SK-N-MC (cell line): ENCODE measurements at regions not wholly inside any gene's neighbourhood (a gene's known extent, or its start where the extent isn't known, plus 50 kb on each side); places are given as distances from the start of the nearest gene placed in this dataset.

Experiments used
- DNase-seq: peaks from one replicate; pipeline ENCODE4 v3.0.0-alpha.2; 2011; ENCODE audit warnings: low read depth, low spot score
- H3K27ac ChIP-seq: fragments of 200-600 bp; sonication (generic); 2 replicates; pipeline ENCODE4 v1.5.1; 2016; ENCODE audit warnings: mixed run types
- H3K36me3 ChIP-seq: fragments of 200-600 bp; sonication (generic); 2 replicates; pipeline ENCODE4 v1.6.1; 2017; ENCODE audit warnings: antibody characterized with exemption, low read length, mixed read lengths; ENCODE audit not compliant: insufficient read depth
- H3K4me3 ChIP-seq: fragments of 200-600 bp; sonication (generic); 2 replicates; pipeline ENCODE4 v1.5.1; 2016
- H3K9ac ChIP-seq: fragments of 200-600 bp; sonication (generic); 2 replicates; pipeline ENCODE4 v1.8.0; 2017; ENCODE audit warnings: mixed run types, mixed read lengths; ENCODE audit not compliant: insufficient read length
- H3K9me3 ChIP-seq: fragments of 200-600 bp; sonication (generic); 2 replicates; pipeline ENCODE4 v1.6.1; 2017; ENCODE audit warnings: low read depth, mild to moderate bottlenecking, antibody characterized with exemption, low read length, moderate library complexity, mixed read lengths
- EZH2 ChIP-seq: fragments of 200-600 bp; sonication (generic); IDR thresholded peaks from one replicate; pipeline ENCODE4 v1.6.1; 2017; ENCODE audit warnings: antibody characterized with exemption
- FOXP2 ChIP-seq: optimal IDR thresholded peaks from 2 replicates; pipeline ENCODE3; 2011; ENCODE audit warnings: mild to moderate bottlenecking, moderate library complexity; ENCODE audit not compliant: insufficient read depth; ENCODE audit errors: extremely low read length, control extremely low read depth
- POLR2AphosphoS5 ChIP-seq: IDR thresholded peaks from 2 replicates; pipeline ENCODE4 v1.6.1; 2012; ENCODE audit warnings: mild to moderate bottlenecking, low read depth, low read length, borderline replicate concordance

GRCh38 chr11:23138761-23139160, 278.5 kb upstream of the CCDC179 start:
- no peak for TF ChIP-seq EZH2
- TF ChIP-seq FOXP2 = no peak
- no peak for TF ChIP-seq POLR2AphosphoS5
- no peak for DNase-seq
- Histone ChIP-seq H3K9me3 (no peaks in the 10 kb centered on the region), H3K9ac (no peak overlapping the region), H3K4me3 (no peak overlapping the region), H3K36me3 (no peaks in the 10 kb centered on the region), H3K27ac (no peak overlapping the region)

GRCh38 chr11:23143022-23143421, 282.7 kb upstream of the CCDC179 start:
- no peak overlapping the region for H3K9ac ChIP-seq
- no peak overlapping the region for H3K4me3 ChIP-seq
- H3K27ac ChIP-seq = no peak overlapping the region
- TF ChIP-seq EZH2 (no peak), FOXP2 (no peak), POLR2AphosphoS5 (no peak)
- no peaks in the 10 kb centered on the region for H3K36me3 ChIP-seq
- DNase-seq = no peak
- no peaks in the 10 kb centered on the region for H3K9me3 ChIP-seq

- Histone ChIP-seq H3K36me3 (no peaks in the 10 kb centered on the region), H3K9ac (no peak overlapping the region), H3K27ac (no peak overlapping the region), H3K9me3 (no peaks in the 10 kb centered on the region), H3K4me3 (no peak overlapping the region)
- no peak for DNase-seq
- TF ChIP-seq POLR2AphosphoS5 (no peak), EZH2 (no peak), FOXP2 (no peak)
Observed at GRCh38 chr11:23151819-23152218, 291.5 kb upstream of the CCDC179 start.

- no peak for TF ChIP-seq POLR2AphosphoS5
- TF ChIP-seq EZH2 = no peak
- no peak for TF ChIP-seq FOXP2
- DNase-seq = no peak
- H3K9ac ChIP-seq = no peak overlapping the region
- no peaks in the 10 kb centered on the region for H3K9me3 ChIP-seq
- H3K4me3 ChIP-seq = no peak overlapping the region
- H3K27ac ChIP-seq = no peak overlapping the region
- H3K36me3 ChIP-seq = no peaks in the 10 kb centered on the region
Observed at GRCh38 chr11:23155503-23155902, 295.2 kb upstream of the CCDC179 start.

DNA sequence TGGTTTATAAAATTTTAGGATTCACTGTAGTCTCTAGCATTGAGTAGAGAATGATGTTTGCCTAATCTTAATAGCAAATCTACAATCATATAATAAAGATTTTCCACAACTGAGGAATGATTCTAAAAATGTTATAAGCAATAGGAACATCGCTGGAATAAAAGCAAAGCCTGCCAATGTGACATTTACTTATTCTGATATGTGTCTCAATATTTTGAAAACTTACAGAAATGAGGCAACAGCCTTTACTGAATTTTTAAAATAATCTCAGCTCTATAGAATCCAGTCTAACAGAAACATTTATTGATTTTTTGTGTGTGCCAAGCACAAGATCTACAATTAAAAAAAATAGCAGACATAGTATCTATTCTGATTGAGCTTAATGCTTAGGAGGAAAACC, 303.7 kb upstream of the CCDC179 start:
- no peaks in the 10 kb centered on the region for H3K9me3 ChIP-seq
- H3K27ac ChIP-seq = no peak overlapping the region
- TF ChIP-seq POLR2AphosphoS5 (no peak), EZH2 (no peak), FOXP2 (no peak)
- DNase-seq = no peak
- H3K9ac ChIP-seq = no peak overlapping the region
- no peak overlapping the region for H3K4me3 ChIP-seq
- H3K36me3 ChIP-seq = no peaks in the 10 kb centered on the region

GRCh38 chr11:23166376-23166775, 306.1 kb upstream of the CCDC179 start:
- H3K27ac ChIP-seq = no peak overlapping the region
- DNase-seq = no peak
- no peaks in the 10 kb centered on the region for H3K36me3 ChIP-seq
- H3K9ac ChIP-seq = no peak overlapping the region
- TF ChIP-seq POLR2AphosphoS5 = no peak
- no peak for TF ChIP-seq FOXP2
- TF ChIP-seq EZH2 = no peak
- no peaks in the 10 kb centered on the region for H3K9me3 ChIP-seq
- H3K4me3 ChIP-seq = no peak overlapping the region

DNA sequence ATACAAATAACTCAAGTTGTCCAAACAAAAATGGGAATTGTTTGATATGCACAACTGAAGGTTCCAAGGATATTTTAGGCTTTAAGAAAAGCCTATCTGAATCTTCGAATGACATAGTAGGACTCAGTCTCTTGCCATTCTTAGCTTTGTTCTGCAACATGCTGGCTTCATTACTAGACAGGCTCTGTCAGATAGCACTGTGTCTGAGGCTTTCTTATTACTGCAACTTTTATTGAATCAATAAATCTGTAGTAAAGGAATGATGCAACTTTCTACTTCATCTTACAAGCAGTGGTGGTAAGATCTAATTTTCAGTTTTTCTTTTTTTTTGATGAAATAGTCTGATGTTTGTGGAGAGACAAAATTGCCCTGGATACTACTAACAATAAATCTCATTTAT, 319.3 kb upstream of the CCDC179 start:
- H3K4me3 ChIP-seq = no peak overlapping the region
- H3K27ac ChIP-seq = no peak overlapping the region
- H3K36me3 ChIP-seq = no peaks in the 10 kb centered on the region
- TF ChIP-seq FOXP2 (no peak), POLR2AphosphoS5 (no peak), EZH2 (no peak)
- H3K9ac ChIP-seq = no peak overlapping the region
- DNase-seq = no peak
- no peaks in the 10 kb centered on the region for H3K9me3 ChIP-seq

DNA sequence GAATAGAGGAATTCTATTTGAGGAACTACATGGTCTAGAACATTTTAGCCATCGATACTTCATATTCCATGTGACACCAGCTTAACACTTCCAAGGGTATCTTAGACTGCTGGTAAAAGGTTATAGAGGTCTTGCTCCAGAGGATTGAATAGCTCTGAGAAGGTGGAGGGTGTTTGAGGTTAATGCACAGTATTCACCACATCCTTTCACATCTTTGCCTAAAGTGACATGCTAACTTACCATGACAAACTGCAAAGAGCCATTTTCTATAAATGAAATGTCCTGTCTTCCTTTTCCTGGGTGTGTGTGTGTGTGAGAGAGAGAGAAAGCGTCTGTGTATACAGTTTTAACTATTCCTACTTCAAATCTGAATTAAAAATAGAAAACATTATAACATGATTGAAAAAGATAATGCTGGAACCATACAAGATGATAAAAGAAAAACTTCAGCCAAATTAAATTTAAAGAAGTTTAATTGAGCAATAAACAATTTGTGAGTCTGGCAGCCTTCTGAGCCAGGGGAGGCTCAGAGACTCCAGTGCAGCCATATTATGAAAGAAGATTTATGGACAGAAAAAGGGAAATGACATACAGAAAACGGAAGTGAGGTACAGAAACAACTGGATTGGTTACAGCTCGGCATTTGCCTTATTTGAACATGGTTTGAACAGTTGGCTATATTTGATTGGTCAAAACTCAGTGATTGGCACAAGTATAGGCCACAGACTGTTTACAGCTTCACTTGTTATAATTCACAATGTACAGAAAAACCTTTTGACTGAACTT, 320.9 kb upstream of the CCDC179 start:
- TF ChIP-seq EZH2 = no peak
- no peak for TF ChIP-seq POLR2AphosphoS5
- no peak for TF ChIP-seq FOXP2
- H3K9ac ChIP-seq = no peak overlapping the region
- H3K9me3 ChIP-seq = no peaks in the 10 kb centered on the region
- no peak for DNase-seq
- H3K36me3 ChIP-seq = no peaks in the 10 kb centered on the region
- H3K4me3 ChIP-seq = no peak overlapping the region
- no peak overlapping the region for H3K27ac ChIP-seq

GRCh38 chr11:23192256-23192655, 332.0 kb upstream of the CCDC179 start:
- TF ChIP-seq FOXP2 (no peak), EZH2 (no peak), POLR2AphosphoS5 (no peak)
- Histone ChIP-seq H3K36me3 (no peaks in the 10 kb centered on the region), H3K9me3 (no peaks in the 10 kb centered on the region), H3K9ac (no peak overlapping the region), H3K4me3 (no peak overlapping the region), H3K27ac (no peak overlapping the region)
- no peak for DNase-seq
